AG09319 (cell line): ENCODE measurements at regions not wholly inside any gene's neighbourhood (a gene's known extent, or its start where the extent isn't known, plus 50 kb on each side); places are given as distances from the start of the nearest gene placed in this dataset.

Experiments used
- DNase-seq: peaks from one replicate; pipeline ENCODE4 v3.0.0-alpha.2; 2010; ENCODE audit warnings: low read depth; ENCODE audit errors: extremely low read depth
- CTCF ChIP-seq: IDR thresholded peaks from 2 replicates; pipeline ENCODE4 v1.5.1; 2011; ENCODE audit warnings: low read depth, mild to moderate bottlenecking, inconsistent platforms, low read length, moderate library complexity

DNA sequence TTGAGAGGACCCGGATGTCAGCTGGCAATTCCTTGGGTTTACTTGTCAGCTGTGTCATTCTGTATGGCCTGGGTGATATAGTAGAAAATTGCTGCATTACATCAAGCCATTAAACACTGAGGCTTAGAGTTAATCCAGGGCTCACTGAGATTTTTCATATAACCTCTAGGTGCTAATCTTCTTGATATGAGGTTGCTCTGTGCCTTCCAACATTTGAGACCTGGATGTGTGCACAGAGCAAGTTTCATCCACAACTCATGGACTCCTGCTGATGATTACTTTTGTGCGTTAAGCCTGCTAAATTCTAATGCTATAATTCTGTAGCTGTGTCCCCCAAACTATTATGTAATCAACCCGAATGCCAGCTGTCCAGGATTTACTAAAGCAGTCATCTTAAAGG, 178.4 kb upstream of the CDH20 start:
- DNase-seq = no peak
- TF ChIP-seq CTCF = no peak

- TF ChIP-seq CTCF = no peak
- DNase-seq = no peak
Measured at GRCh38 chr18:61155586-61155985, 177.6 kb upstream of the CDH20 start.

DNA sequence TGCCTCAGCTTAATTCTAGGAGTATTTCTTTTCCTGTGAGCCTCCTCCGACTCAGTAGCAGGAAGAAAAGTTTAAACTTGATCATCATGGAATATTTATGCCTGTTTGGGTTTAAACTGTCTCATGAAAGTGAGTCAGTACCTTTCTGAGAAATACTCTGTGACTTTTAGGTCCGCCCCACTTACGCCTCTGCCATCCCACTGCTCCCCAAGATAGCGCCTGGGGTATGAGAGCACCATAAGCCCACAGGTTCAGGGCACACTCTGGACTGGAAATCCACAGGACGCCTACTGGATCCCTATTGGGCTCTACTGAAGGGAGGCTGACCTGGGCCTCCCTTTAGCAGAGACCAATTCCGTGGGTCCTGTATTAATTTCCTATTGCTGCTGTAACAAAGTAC, 175.8 kb upstream of the CDH20 start:
- no peak for DNase-seq
- no peak for TF ChIP-seq CTCF

DNA sequence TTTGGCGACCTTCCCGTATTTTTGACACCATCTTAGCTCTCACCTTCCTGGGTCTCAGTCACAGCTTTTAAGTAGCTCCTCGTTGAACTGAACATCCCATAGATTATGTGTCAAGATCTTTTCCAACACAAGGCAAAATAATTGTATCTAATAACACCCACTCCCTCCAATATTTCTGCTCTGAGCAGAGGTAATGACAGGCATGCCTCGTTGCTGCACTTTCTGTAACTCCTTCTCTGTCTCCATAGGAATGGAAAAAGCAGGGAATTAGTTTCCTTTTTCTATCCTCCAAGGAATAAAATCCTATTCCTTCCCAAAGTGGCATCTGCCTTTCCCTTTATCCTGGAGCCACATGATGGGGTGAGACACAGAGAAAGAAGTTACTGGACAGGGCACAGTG, 174.0 kb upstream of the CDH20 start:
- no peak for TF ChIP-seq CTCF
- no peak for DNase-seq

GRCh38 chr18:61164321-61164720, 168.9 kb upstream of the CDH20 start:
- DNase-seq = no peak
- TF ChIP-seq CTCF = no peak

DNA sequence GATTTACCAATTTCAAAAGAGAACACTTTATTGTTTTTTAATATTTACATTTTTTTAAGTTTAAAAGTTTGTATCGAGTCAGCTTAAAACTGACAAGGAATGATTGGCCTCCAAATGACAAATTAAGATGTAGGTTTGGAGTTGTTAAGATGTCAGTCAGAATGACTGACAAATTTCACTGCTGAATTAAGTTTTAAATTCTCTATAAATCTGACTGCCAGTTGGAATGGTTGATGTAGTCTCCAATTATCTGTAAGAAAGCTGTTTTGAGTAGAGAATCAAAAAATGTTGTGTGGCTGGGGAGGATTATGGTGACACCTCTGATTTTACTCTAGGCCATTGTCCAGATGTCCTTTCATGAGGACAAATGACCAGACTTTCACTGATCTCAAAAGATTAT, 165.3 kb upstream of the CDH20 start:
- DNase-seq = no peak
- TF ChIP-seq CTCF = no peak

DNA sequence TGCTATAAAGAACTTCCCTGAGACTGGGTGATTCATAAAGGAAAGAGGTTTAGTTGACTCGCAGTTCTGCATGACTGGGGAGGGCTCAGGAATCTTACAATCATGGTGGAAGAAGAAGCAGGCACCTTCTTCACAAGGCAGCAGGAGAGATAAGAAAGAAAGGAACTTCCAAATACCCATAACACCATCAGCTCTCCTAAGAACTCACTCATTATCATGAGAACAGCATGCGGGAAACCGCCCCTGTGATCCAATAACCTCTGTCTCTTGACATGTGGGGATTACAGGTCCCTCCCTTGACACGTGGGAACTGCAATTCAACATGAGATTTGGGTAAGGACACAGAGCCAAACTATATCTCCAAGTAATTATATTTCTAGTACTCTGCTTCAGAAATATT, 163.8 kb upstream of the CDH20 start:
- TF ChIP-seq CTCF = no peak
- no peak for DNase-seq
